ENCODE measurements at regions not wholly inside any gene's neighbourhood (a gene's known extent, or its start where the extent isn't known, plus 50 kb on each side); places are given as distances from the start of the nearest gene placed in this dataset.

GRCh38 chr5:37962389-37962788 is 122.5 kb upstream of the GDNF start:
- no peak for DNase-seq
- ATAC-seq (ENCODE audit: poor library complexity): no peak
- Histone ChIP-seq H3K27me3 (ENCODE audit: control insufficient read depth in 1 of 2, insufficient read depth in 2 of 2, low read length in 2 of 2) (no peaks in the 10 kb centered on the region), H3K27ac (ENCODE audit: low read depth in 1 of 2, low read length in 2 of 2) (no peak overlapping the region), H3K36me3 (ENCODE audit: insufficient read depth, low read length) (no peaks in the 10 kb centered on the region), H3K9me3 (ENCODE audit: control insufficient read depth in 1 of 2, insufficient read depth in 1 of 2, low read length in 2 of 2) (peaks cover 3 to 7% of the 10 kb centered on the region in 2 experiments), H3K4me3 (ENCODE audit: low read length) (no peak overlapping the region), H3K4me1 (ENCODE audit: insufficient read depth, low read length) (no peaks in the 10 kb centered on the region)
- Mint-ChIP-seq H3K9me3 (peaks cover 6% of the 10 kb centered on the region), H3K27me3 (peaks cover 5% of the 10 kb centered on the region), H3K4me3 (no peak overlapping the region), H3K27ac (no peak overlapping the region), H3K4me1 (ENCODE audit: low read depth) (no peaks in the 10 kb centered on the region), H3K36me3 (ENCODE audit: low read depth) (no peaks in the 10 kb centered on the region)
- CTCF ChIA-PET: no interaction called here
- intact Hi-C loops (cut with DNase I, micrococcal nuclease): no loop called here
- POLR2A ChIA-PET: no interaction called here
- no peak for TF ChIP-seq CTCF (IDR thresholded peaks at IDR 0.05)

DNA sequence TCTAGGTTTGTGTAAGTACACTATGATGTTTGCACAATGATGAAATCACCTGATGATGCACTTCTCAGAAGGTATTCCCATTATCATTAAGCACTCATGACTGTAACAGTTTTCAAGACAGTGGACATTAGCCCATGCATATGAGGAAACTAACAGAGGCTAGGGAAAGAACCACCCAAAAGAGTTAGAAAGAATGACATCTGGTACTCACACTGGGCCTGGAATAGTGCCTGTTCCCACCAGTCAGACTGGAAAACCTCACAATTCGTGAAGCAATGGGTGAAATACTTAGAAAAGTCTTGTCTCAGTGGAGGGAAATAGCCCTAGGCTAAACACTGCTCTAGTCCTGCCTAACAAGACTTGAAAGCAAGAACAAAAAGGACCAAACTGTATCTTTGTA is 117.4 kb upstream of the GDNF start:
- ATAC-seq (ENCODE audit: poor library complexity) (no peak), DNase-seq (no peak)
- no peaks in the 10 kb centered on the region for H3K36me3 ChIP-seq (ENCODE audit: insufficient read depth, low read length)
- ChIA-PET POLR2A (no interaction called here), CTCF (no interaction called here)
- TF ChIP-seq CTCF (IDR thresholded peaks at IDR 0.05): no peak
- Mint-ChIP-seq H3K4me3 (no peak overlapping the region), H3K36me3 (ENCODE audit: low read depth) (no peaks in the 10 kb centered on the region), H3K4me1 (ENCODE audit: low read depth) (no peaks in the 10 kb centered on the region), H3K9me3 (peaks cover 6% of the 10 kb centered on the region), H3K27ac (no peak overlapping the region), H3K27me3 (no peaks in the 10 kb centered on the region)
- no peak overlapping the region for H3K27ac ChIP-seq (ENCODE audit: low read depth in 1 of 2, low read length in 2 of 2)
- no peaks in the 10 kb centered on the region for H3K27me3 ChIP-seq (ENCODE audit: control insufficient read depth in 1 of 2, insufficient read depth in 2 of 2, low read length in 2 of 2)
- intact Hi-C loops (cut with DNase I, micrococcal nuclease): no loop called here
- peaks cover 1 to 7% of the 10 kb centered on the region in 2 experiments for H3K9me3 ChIP-seq (ENCODE audit: control insufficient read depth in 1 of 2, insufficient read depth in 1 of 2, low read length in 2 of 2)
- H3K4me1 ChIP-seq (ENCODE audit: insufficient read depth, low read length): no peaks in the 10 kb centered on the region
- no peak overlapping the region for H3K4me3 ChIP-seq (ENCODE audit: low read length)

GRCh38 chr5:37955748-37956147 is 115.9 kb upstream of the GDNF start:
- no peaks in the 10 kb centered on the region for H3K4me1 ChIP-seq (ENCODE audit: insufficient read depth, low read length)
- H3K4me3 Mint-ChIP-seq: no peak overlapping the region
- no peaks in the 10 kb centered on the region for H3K27me3 Mint-ChIP-seq
- no peaks in the 10 kb centered on the region for H3K4me1 Mint-ChIP-seq (ENCODE audit: low read depth)
- intact Hi-C loops (cut with DNase I, micrococcal nuclease): no loop called here
- H3K36me3 ChIP-seq (ENCODE audit: insufficient read depth, low read length): no peaks in the 10 kb centered on the region
- H3K27ac ChIP-seq (ENCODE audit: low read depth in 1 of 2, low read length in 2 of 2): no peak overlapping the region
- H3K9me3 ChIP-seq (ENCODE audit: control insufficient read depth in 1 of 2, insufficient read depth in 1 of 2, low read length in 2 of 2): peaks cover 5 to 7% of the 10 kb centered on the region in 2 experiments
- H3K4me3 ChIP-seq (ENCODE audit: low read length): no peak overlapping the region
- CTCF ChIA-PET: interaction anchor here (0.6 kb wide), 1 partner anchor 14 kb away, joined by 3 read pairs; no protein-coding TSS in a partner anchor
- ATAC-seq (ENCODE audit: poor library complexity): no peak
- peaks cover 6% of the 10 kb centered on the region for H3K9me3 Mint-ChIP-seq
- no peak overlapping the region for H3K27ac Mint-ChIP-seq
- POLR2A ChIA-PET: no interaction called here
- H3K36me3 Mint-ChIP-seq (ENCODE audit: low read depth): no peaks in the 10 kb centered on the region
- DNase-seq: no peak
- no peaks in the 10 kb centered on the region for H3K27me3 ChIP-seq (ENCODE audit: control insufficient read depth in 1 of 2, insufficient read depth in 2 of 2, low read length in 2 of 2)
- no peak for TF ChIP-seq CTCF (IDR thresholded peaks at IDR 0.05)

All from CD4-positive, alpha-beta T cell (primary cell).